SJSA1 (cell line): ENCODE measurements at regions not wholly inside any gene's neighbourhood (a gene's known extent, or its start where the extent isn't known, plus 50 kb on each side); places are given as distances from the start of the nearest gene placed in this dataset.

Experiments
- DNase-seq, 2 experiments: peaks; one replicate each; pipeline ENCODE4 v3.0.0-alpha.2; 2015 to 2020; ENCODE audit warnings: low spot score in 2 of 2, low read depth in 1 of 2
- H3K27ac ChIP-seq: fragments of 250-450 bp; sonication (Bioruptor Pico); 2 replicates; pipeline ENCODE4 v1.5.1; 2020; ENCODE audit warnings: mild to moderate bottlenecking, moderate library complexity
- H3K27me3 ChIP-seq: fragments of 250-450 bp; sonication (Bioruptor Pico); replicated peaks from 2 replicates; pipeline ENCODE4 v1.5.1; 2020; ENCODE audit warnings: mild to moderate bottlenecking, moderate library complexity
- H3K36me3 ChIP-seq: fragments of 250-450 bp; sonication (Bioruptor Pico); 2 replicates; pipeline ENCODE4 v1.5.1; 2020; ENCODE audit warnings: mild to moderate bottlenecking
- H3K4me1 ChIP-seq: fragments of 250-450 bp; sonication (Bioruptor Pico); replicated peaks from 2 replicates; pipeline ENCODE4 v1.6.1; 2021; ENCODE audit warnings: mild to moderate bottlenecking
- H3K4me3 ChIP-seq: fragments of 250-450 bp; sonication (Bioruptor Pico); 2 replicates; pipeline ENCODE4 v1.5.1; 2020; ENCODE audit warnings: mild to moderate bottlenecking
- H3K9me3 ChIP-seq: fragments of 250-450 bp; sonication (Bioruptor Pico); replicated peaks from 2 replicates; pipeline ENCODE4 v1.5.1; 2020; ENCODE audit warnings: mild to moderate bottlenecking

- Histone ChIP-seq H3K4me1 (no peaks in the 10 kb centered on the region), H3K9me3 (no peaks in the 10 kb centered on the region), H3K36me3 (no peaks in the 10 kb centered on the region), H3K27me3 (no peaks in the 10 kb centered on the region; the same call in 1 of the 2 replicates), H3K4me3 (no peak overlapping the region), H3K27ac (no peak overlapping the region)
- no peak for DNase-seq
These were observed 112.8 kb upstream of the CREB5 start for GRCh38 chr7:28299556-28299955.

- Histone ChIP-seq H3K36me3 (no peaks in the 10 kb centered on the region), H3K9me3 (no peaks in the 10 kb centered on the region), H3K4me1 (no peaks in the 10 kb centered on the region), H3K27me3 (peaks cover 3% of the 10 kb centered on the region; the same call in 1 of the 2 replicates), H3K27ac (no peak overlapping the region), H3K4me3 (no peak overlapping the region)
- no peak for DNase-seq
These were observed 111.8 kb upstream of the CREB5 start for GRCh38 chr7:28300488-28300887.

DNA sequence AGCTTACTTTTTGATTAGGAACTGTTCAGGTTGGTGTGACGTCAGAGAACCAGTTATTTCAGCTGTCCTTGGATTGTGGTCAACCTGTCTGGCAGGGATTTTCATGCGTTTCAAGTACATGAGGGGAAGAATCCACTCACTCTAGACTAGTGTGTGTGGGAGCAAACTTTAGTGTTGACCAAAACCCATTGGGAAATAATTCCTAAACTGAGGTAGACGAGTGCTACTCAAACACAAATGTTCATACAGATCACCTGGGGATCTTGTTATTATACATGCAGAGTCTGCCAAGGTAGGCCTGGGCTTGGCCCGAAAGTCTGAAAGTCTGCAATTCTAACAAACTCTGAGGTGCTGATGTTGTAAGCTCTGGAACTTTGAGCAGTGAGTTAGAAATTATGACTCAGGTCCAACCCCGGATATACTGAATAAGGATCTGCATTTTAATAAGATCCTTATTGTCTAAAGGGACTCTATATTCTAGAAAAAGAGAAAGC is 111.1 kb upstream of the CREB5 start:
- Histone ChIP-seq H3K36me3 (no peaks in the 10 kb centered on the region), H3K27me3 (peaks cover 3% of the 10 kb centered on the region; the same call in 1 of the 2 replicates), H3K27ac (no peak overlapping the region), H3K4me1 (no peaks in the 10 kb centered on the region), H3K9me3 (no peaks in the 10 kb centered on the region), H3K4me3 (no peak overlapping the region)
- no peak for DNase-seq

DNA sequence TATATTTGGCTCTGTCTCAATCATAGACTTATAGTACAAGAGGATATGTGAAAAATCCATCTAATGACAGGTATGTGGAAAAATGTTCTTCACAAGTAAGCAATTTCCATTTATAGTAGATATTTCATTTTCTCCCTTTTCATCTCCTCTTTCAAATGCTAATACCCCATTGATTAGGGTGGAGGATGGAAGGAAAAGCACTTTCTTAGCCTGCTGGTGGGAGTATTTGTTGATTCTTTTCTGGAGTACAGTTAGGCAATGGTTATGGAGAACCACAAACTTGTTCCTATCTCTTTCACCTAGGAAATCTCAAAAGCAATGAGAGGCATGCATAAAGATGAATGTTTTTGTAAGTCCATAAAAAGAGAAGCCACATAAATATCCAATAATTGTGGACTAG is 108.0 kb upstream of the CREB5 start:
- Histone ChIP-seq H3K27me3 (0 out of 2 replicates have a peak, but pooled peaks cover 3% of the 10 kb centered on the region), H3K36me3 (no peaks in the 10 kb centered on the region)
- no peak for DNase-seq

GRCh38 chr7:28309704-28310459 is 102.4 kb upstream of the CREB5 start:
- H3K36me3 ChIP-seq, result no peaks in the 10 kb centered on the region
- no peaks in the 10 kb centered on the region for H3K9me3 ChIP-seq
- no peak overlapping the region for H3K27ac ChIP-seq
- peaks cover 32% of the 10 kb centered on the region for H3K27me3 ChIP-seq
- no peaks in the 10 kb centered on the region for H3K4me1 ChIP-seq
- no peak overlapping the region for H3K4me3 ChIP-seq
- no peak for DNase-seq

More for the DNA sequence above, 108.0 kb upstream of the CREB5 start:
- no peaks in the 10 kb centered on the region for H3K9me3 ChIP-seq
- H3K27ac ChIP-seq, result no peak overlapping the region
- no peaks in the 10 kb centered on the region for H3K4me1 ChIP-seq
- no peak overlapping the region for H3K4me3 ChIP-seq

GRCh38 chr7:28310460-28310848 is 101.9 kb upstream of the CREB5 start:
- Histone ChIP-seq H3K36me3 (no peaks in the 10 kb centered on the region), H3K27ac (no peak overlapping the region), H3K9me3 (no peaks in the 10 kb centered on the region), H3K4me3 (no peak overlapping the region), H3K4me1 (no peaks in the 10 kb centered on the region), H3K27me3 (peaks cover 31% of the 10 kb centered on the region)
- DNase-seq, result no peak

DNA sequence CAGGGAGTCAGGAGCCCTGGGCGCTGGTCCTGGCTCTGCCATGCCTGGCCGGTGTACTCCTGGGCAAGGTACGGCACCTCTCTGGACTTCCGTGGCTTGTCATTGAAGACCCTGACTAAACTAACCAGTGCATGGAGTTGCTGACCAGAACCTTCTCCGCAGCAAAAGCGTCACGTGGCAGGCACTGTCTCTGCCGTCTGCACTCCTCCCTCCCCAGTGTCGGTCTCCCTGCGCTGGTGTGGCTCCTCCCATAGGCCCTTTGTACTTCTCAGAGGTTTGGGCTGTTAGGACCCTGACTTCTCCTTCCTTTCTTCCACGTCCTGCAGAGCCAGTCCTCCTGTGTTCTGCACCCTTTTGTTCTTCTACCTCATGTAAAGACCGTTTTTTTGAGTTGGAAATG is 100.6 kb upstream of the CREB5 start:
- no peak overlapping the region for H3K27ac ChIP-seq
- no peaks in the 10 kb centered on the region for H3K4me1 ChIP-seq
- peaks cover 37% of the 10 kb centered on the region for H3K27me3 ChIP-seq
- no peaks in the 10 kb centered on the region for H3K36me3 ChIP-seq
- H3K9me3 ChIP-seq, result no peaks in the 10 kb centered on the region
- no peak for DNase-seq
- H3K4me3 ChIP-seq, result no peak overlapping the region

GRCh38 chr7:28312948-28313347 is 99.4 kb upstream of the CREB5 start:
- Histone ChIP-seq H3K4me3 (no peak overlapping the region), H3K4me1 (no peaks in the 10 kb centered on the region), H3K27ac (no peak overlapping the region), H3K27me3 (peaks cover 47% of the 10 kb centered on the region), H3K36me3 (no peaks in the 10 kb centered on the region), H3K9me3 (no peaks in the 10 kb centered on the region)
- DNase-seq, result no peak

DNA sequence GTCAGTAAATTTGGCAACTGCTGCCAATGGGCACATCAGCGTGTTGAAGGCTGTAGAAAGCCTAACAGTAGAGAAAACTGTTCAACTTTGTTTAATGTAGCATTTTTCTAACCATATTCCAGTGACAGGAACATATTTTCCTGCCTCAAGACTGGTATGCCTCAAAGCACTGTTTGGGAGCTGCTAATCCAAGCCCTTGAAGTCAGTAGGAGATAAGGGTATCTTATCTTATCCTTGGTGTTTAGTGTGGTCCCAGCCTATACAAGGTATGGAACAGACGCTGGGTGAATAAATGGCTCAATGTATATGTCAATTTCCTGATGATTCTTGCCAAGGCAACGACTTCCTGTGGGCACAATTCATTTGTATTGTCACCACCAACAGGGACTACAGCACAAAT is 97.5 kb upstream of the CREB5 start:
- Histone ChIP-seq H3K9me3 (no peaks in the 10 kb centered on the region), H3K27me3 (peaks cover 47% of the 10 kb centered on the region), H3K4me1 (no peaks in the 10 kb centered on the region), H3K36me3 (no peaks in the 10 kb centered on the region), H3K4me3 (no peak overlapping the region), H3K27ac (no peak overlapping the region)
- no peak for DNase-seq

- H3K4me3 ChIP-seq, result no peak overlapping the region
- H3K36me3 ChIP-seq, result no peaks in the 10 kb centered on the region
- DNase-seq, result no peak
- H3K27ac ChIP-seq, result no peak overlapping the region
- H3K27me3 ChIP-seq, result peaks cover 41% of the 10 kb centered on the region
- no peaks in the 10 kb centered on the region for H3K4me1 ChIP-seq
- no peaks in the 10 kb centered on the region for H3K9me3 ChIP-seq
These were observed 96.5 kb upstream of the CREB5 start for GRCh38 chr7:28315565-28316410.

DNA sequence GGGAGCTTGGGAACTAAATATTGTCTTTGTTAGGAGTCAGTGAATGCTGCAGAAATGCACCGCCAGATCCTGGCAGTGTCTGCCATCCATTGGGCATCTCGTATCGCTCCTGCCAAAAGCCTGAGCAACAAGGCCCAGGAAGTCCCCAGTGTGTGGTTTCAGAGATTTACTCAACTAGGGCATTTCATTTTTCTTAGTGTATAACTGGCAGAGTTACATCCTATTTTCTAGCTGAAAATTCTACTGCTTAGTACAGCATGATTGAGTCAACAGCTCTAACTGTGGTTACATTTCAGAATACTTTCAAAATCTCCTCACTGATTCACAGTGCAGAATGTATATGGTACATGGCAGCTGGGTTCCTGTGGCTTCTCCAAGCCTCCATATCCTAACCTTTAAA is 95.8 kb upstream of the CREB5 start:
- H3K4me3 ChIP-seq, result no peak overlapping the region

GRCh38 chr7:28318101-28318762 is 94.1 kb upstream of the CREB5 start:
- H3K4me1 ChIP-seq, result no peaks in the 10 kb centered on the region
- peaks cover 34% of the 10 kb centered on the region for H3K27me3 ChIP-seq
- no peak for DNase-seq
- no peak overlapping the region for H3K4me3 ChIP-seq
- H3K9me3 ChIP-seq, result no peaks in the 10 kb centered on the region
- no peaks in the 10 kb centered on the region for H3K36me3 ChIP-seq
- no peak overlapping the region for H3K27ac ChIP-seq

More for the DNA sequence above, 95.8 kb upstream of the CREB5 start:
- DNase-seq, result no peak
- Histone ChIP-seq H3K27me3 (peaks cover 36% of the 10 kb centered on the region), H3K27ac (no peak overlapping the region), H3K36me3 (no peaks in the 10 kb centered on the region), H3K9me3 (no peaks in the 10 kb centered on the region), H3K4me1 (no peaks in the 10 kb centered on the region)

GRCh38 chr7:28323833-28324232 is 88.5 kb upstream of the CREB5 start:
- no peak overlapping the region for H3K4me3 ChIP-seq
- 0 out of 2 replicates have a peak, but pooled peaks cover 2% of the 10 kb centered on the region for H3K27me3 ChIP-seq
- DNase-seq, result no peak

More at GRCh38 chr7:28323833-28324232, 88.5 kb upstream of the CREB5 start:
- no peaks in the 10 kb centered on the region for H3K4me1 ChIP-seq
- no peak overlapping the region for H3K27ac ChIP-seq
- H3K36me3 ChIP-seq, result no peaks in the 10 kb centered on the region
- no peaks in the 10 kb centered on the region for H3K9me3 ChIP-seq
